PC-9 (cell line): ENCODE measurements at regions not wholly inside any gene's neighbourhood (a gene's known extent, or its start where the extent isn't known, plus 50 kb on each side); places are given as distances from the start of the nearest gene placed in this dataset.

Source experiments
- CTCF ChIP-seq: fragments of 200-600 bp; sonication (generic); conservative IDR thresholded peaks from 2 replicates; pipeline ENCODE4 v1.6.1; 2017; ENCODE audit warnings: mixed run types, antibody characterized with exemption, mild to moderate bottlenecking, moderate library complexity
- EZH2 ChIP-seq: fragments of 200-600 bp; sonication (generic); IDR thresholded peaks from 2 replicates; pipeline ENCODE4 v1.8.0; 2017; ENCODE audit warnings: antibody characterized with exemption, low read depth

- TF ChIP-seq CTCF (no peak), EZH2 (no peak)
These were observed 223.8 kb upstream of the FN1 start for GRCh38 chr2:215659650-215660049.
